Activated CD8-positive, alpha-beta memory T cell treated with anti-CD3 and anti-CD28 coated beads for 48 hours (primary cell): ENCODE measurements at regions not wholly inside any gene's neighbourhood (a gene's known extent, or its start where the extent isn't known, plus 50 kb on each side); places are given as distances from the start of the nearest gene placed in this dataset.

Source experiments
- DNase-seq, 3 experiments: peaks; one replicate each; pipeline ENCODE4 v3.0.0-alpha.2; 2020; ENCODE audit warnings: low read depth in 2 of 3, low spot score in 2 of 3

DNA sequence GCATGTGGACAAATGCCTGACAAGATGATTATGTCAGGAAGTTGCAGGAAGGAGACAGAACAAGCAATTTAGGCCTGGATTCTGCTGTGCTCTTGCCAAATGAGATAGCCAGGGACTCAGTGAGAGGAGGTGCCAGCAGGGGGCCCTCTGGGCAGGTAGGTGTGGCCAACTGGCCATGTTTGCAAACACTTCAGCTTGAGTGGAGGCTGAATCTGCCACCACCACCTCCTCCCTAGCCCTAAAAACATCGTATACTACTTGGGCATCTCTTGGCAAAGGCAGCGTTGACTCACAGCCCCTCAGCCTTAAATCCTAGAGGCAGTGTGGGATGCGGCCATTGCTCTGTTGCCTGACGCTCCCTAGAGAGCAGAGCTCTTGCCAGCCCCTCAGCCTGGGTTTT, 95.1 kb upstream of the PLET1 start:
- DNase-seq: no peak

DNA sequence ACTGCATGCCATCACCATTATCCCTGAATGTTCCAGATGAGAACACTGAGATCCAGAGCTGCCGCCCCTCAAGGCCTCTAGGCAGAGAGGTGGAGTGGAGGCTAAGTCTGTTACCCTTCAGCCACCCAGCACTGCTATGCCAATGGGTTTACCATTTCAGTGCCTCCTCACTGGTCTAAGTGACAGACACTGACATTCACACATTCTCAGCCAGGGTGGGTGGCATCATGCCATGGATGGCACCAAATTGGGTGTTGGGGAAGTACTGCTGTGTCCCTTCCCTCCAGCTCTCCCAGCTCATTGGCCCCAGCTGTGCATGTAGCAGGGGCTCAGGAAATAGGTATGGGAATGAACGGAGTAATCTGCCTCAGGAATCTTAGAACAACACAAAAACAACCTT, 96.8 kb upstream of the PLET1 start:
- no peak for DNase-seq

DNA sequence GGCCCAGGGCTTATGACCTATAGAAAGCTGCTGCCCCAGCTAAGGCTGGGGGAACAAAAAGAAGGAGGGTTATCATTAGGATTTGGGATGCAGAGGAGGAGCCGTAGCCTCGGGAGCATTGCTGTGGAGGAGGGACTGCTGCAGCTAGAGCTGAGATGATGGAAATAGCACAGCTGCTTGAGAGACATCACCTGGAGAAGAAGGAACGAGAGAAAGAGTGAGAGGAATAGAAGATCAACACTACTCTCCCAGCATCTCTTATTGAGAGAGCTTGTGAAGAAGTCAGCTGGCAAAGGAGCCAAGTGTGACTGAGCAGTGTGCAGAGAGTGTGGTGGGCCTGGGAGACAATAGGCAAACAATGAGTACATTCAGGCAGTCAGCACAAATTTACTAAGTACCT, 100.7 kb upstream of the PLET1 start:
- no peak for DNase-seq

DNA sequence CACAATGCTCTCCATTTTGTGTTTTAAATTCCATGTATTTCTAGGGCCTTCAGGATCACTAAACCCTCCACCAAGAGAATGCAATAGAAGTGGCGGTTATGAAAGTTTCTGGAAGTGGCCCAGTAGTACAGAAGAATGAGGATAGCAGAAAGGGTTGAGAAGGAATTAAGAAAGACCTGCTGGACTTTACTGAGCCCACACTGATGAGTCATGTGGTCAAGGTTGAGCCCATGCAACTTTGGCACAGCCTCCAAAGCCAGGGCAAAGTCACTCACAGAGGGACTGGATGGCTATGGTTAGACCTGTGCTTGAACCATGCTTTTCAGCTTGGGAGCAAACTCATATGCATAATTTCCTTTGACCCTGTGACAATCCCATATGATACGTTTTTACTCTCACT, 102.9 kb upstream of the PLET1 start:
- DNase-seq: no peak

DNA sequence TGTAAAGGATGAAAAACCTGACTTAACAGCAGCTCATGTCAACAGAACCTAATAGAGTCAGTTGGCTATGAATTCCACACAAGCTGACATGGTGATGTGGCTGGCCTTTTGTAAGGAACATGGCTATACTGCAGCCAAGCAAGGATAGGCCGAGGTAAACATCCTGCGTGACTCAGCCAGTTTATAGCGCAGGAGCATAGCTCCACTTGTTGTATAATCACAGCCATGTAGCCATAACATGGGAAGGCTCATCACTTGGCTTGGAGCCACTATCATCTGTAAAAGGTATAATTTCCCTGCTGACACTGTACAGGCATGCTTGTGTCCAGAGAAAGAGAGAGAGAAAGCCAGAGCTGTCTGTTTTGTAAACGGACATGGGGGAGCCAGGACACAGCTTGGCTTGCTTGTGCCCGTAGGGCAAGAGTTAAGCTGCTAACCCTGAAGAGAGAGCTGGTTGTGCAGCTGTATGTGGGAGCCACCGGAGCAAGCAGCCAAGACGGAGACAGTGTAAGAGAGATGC, 104.4 kb upstream of the PLET1 start:
- DNase-seq: no peak

DNA sequence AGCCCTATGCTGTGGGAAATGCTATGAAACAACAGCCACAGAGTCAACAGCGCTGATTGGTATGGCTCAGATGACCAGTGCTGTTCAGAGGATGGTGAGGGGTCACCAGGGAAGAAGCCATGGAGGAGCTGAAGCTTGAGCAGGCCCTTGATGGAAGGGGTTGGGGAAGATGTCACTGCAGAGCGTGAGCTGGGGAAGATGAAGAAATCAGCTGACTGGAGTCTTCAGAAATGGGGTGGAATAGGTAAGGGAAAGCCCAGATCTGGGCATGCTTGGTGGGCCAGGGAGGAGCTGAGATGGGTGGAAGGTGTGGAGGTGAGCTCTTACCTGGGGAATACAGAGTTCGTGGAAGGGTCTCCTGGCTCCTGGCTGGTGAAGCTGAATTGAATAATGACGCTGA, 105.4 kb upstream of the PLET1 start:
- DNase-seq: no peak

DNA sequence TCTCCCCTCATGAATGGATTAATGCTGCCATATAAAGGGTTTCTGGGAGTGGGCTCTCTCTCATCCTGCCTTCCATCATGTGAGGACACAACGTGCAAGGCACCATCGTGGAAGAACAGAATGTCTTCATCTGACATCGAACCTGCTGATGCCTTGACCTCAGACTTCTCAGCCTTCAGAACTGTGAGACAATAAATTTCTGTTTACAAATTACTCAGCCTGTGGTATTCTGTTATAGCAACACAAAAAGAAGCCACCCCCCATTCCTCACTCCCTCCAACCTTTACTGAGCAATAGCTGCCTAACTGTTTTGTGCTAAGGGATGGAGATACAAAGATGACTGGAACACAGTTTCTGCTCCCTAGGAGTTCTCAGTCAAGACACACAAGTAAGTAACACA, 106.1 kb upstream of the PLET1 start:
- DNase-seq: no peak

DNA sequence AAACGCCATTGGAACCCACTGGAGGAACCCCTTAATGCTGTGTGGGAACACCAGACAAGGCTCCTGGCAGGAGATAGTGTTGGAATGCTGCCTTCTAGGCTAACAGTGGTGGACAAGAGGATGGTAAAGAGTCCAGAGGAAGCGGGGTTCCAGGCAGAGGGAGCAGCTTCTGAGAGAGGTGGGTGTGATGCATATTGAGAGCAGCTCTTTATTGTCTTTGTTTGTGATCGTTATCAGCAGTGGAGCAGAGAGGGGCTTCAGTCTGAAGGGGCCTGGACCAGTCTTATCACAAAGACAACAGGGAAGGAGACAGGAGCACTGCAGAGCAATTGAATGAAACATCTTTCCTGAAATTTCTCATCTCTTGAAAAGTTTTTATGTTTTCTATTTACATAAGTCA, 106.8 kb upstream of the PLET1 start:
- no peak for DNase-seq

DNA sequence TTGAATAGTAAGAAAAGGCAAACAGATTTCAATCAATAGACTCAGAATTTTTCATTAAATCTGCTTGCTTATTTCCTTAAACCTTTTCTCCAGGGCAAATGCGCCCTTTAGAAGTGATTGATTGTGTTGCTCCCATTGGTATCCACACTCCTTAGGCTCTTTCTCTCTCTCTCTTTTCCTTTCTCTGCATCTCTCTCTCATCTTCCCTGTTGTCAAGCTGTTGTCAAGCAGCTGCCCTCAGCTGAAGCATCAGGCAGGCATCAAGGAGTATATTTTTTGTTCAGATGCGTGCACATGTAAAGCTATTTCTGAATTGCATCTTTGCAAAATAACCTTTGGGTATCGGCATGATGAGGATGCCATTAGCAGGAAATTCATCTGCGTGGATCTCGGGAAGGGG, 107.2 kb upstream of the PLET1 start:
- DNase-seq: no peak

DNA sequence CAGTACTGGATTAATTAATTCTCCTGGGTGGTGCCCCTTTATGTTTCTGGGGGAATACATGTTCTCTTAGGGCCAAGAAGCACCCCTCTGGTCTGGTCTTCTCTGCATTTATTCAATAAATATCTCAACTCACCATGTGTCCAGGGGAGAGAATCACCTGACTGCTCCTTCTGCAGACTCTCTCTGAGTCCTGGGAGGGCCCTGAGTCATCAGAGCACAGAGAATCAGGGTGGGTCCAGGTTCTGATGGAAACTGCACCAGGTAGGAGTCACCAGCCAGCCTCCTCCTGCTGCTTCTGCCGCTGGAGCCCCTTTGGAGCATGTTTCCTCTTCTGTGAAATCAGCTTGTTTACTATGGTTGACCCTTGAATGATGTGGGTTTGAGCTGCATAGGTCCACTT, 107.7 kb upstream of the PLET1 start:
- DNase-seq: no peak

DNA sequence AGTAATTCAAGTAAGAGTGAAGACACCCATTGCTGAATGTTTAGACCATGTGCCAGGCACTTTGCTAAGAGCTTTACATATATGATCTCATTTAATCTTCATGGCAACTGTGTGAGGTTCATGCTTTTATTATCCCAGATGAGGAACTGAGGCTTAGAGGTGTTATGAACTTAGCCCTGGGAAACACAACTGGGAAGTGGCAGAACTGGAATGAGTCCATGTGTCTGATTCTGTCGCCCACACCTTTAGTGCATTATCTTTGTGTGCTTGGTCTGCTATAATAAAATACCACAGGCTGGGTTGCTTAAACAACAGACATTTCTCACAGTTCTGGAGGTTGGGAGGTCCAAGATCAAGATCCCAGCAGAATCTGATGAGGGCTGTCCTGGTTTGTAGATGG, 108.7 kb upstream of the PLET1 start:
- no peak for DNase-seq

DNA sequence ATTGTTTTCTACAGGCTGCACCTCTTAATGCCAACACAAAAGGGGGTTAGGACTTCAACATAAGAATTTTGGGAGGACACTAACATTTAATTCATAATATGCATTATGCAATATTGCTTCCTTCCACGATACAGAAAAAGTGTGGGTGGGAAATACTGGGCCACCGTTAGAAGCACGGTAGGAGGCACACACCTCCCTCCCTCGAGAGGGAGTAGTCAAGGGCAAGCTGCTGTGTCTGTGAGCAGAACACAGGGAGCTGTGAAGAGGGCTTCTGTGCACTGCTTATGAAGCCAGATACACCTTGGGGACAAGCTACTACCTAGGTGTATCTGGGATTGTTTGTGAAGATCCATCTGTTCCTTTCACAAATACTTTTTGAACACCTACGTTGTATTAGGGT, 109.3 kb upstream of the PLET1 start:
- DNase-seq: no peak

DNA sequence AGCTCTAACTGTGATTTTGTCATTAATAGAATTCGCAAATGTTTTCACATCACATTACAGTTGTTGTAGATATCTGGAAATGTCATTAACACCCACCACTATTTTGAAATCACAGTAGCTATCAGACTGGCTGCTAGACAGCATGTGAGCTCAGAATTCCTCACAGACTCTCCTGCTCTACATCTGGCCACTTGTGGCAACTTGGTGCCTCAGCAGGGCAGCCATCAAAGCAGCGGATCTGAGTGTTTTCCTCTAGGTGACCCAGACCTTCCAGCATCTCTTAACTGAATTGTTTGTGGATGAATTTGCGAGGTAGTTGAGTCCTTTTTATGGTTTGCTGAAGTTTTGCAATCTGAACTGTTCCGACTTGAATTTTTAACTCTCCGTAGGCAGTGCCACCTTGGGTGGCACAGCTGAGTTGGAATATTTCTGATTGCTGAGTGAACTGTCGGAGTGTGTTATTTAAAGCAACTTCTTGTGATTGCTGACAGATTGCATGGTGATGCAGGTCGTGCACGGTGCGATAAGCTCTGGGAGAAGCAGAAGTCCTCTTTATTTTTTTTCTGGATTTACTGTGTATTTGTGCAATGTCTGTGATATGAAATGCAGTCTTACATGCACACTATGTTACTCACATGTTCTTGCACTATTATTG, 114.0 kb upstream of the PLET1 start:
- no peak for DNase-seq

DNA sequence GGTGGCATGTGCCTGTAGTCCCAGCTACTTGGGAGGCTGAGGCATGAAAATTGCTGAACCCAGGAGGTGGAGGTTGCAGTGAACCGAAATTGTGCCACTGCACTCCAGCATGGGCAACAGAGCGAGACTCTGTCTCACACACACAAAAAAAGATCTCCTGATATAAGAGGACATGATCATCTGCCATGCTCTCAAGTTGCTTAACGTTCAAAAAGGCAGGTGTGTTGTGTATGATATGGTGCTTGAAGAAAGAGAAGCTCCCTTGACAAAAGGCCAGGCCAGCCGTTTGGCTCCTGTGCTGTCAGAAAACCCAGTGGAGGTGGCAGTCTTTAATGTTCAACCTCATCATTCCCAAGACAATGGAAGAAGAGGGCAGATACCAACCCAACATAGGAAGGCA, 117.3 kb upstream of the PLET1 start:
- no peak for DNase-seq

DNA sequence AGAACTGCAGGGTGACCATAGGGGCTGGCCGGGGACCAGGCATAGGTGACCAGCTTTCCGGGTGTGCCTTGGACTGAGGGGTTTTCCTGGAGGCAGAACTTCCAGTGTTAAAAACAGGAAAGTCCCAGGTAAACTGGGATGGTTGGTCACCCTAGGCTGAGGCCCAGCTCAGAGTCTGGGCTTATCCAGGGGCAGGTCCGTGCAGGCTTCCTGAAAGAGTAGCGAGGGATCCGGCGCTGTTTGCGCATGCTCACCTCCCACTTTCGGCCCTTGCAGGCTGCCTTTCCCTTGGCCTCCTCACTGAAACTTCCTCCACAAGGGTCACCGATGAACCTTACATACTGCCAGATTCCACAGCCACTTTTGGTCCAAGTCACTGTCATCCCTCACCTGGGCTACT, 119.8 kb upstream of the PLET1 start:
- no peak for DNase-seq

DNA sequence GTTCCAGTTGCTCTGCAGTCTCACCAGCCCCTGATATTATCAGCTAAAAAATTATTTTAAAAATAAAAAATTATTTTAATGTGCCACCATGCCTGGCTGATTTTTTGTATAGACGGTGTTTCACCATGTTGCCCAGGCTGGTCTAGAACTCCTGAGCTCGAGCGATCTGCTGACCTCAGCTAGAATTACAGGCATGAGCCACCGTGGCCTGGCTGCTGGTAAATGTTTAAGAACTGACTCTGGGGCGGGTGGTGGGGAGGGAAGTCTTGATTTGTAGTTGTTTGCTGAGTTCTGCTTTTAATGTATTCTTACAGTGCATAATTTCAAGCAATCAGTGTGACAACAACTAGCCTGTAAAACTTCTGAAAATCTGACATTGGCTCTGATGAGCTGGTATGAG, 120.9 kb upstream of the PLET1 start:
- DNase-seq: no peak

DNA sequence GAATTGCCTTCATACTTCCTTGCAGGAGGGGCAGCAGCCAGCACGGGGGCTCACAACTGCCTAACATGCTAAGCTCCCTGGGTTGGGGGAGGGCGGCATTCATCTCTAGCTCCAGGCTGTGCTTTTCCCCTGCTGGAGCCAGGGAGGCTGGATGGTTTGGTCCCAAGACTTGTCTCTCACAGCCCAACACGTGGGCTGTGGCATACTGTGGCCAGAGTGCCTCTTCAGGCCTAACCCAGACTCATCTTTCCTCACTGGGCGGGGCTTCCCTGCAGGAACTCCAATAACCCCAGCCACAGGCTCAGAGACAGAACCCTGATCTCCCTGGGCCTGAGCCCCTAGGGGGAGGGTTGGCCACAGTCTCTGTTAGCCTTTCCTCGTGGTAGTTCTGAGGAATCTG, 121.9 kb upstream of the PLET1 start:
- DNase-seq: no peak

DNA sequence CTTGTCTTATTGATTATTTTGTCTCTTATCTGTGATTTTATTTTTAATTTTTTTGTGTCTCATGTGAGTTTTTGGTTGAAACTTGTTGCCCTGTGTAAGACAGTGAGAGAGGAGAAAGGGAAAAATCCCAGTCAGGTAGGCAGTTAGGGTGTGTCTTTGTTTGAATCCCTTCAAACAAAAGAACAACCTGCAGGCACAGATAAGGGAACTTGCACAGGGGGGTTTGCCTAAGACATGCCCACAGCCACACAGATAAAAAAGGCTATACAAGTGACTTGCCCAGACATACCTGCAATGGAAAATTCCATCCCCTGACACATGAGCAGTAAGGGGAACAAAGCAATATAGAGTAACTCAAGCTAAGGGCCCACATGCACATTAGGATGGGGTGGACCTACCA, 127.8 kb upstream of the PLET1 start:
- no peak for DNase-seq

DNA sequence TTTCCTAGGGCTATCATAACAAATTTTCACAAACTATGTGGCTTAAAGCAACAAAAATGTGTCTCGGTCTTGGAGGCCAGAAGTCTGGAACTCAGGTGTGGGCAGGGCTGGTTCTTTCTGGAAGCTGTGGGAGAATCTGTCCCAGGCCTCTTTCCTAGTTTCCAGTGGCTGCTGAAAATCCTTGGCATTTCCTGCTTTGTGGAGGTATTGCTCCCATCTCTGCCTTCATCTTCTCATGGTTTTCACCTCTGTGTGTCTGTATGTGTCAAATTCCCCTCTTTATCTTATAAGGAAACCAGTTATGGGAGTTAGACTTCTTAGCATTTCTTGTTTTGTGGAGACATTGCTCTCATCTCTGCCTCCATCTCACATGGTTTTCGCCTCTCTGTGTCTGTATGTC, 130.4 kb upstream of the PLET1 start:
- DNase-seq: no peak

DNA sequence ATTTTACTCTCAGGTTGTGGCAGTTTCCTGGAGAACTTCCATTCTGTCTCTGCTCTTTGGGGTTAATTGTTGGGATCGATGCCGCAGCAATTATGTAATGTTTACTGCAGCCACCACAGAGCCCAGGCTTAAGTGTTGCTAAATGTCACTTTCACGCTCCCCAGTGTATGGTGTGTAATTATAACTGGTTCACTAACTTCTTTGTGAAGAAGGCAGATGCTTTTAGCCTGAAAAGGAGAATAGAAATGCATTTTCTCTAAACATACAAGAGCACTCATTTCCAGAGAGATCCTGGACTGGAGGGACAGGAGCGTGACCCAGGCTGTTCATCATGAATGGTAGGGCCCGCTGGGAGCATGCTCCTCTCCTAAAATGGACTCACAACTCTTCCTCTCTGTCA, 132.2 kb upstream of the PLET1 start:
- no peak for DNase-seq

DNA sequence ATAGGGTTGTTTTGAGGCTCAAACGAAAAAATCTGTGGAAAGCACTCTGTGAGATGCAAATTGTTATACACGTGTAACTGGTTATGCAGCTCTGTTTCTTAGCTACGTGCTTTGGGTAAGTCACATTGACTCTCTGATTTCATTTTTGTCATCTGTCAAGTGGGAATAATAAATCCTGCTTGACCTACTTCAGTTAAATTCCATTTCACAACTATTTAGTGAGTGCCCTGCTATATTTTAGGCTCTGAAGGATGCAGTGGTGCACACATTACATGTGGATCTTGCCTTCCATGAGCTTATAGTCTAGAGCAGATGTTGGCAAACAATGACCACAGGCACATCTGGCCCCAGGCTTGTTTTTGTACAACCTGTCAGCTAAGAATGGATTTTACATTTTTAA, 133.6 kb upstream of the PLET1 start:
- DNase-seq: no peak

DNA sequence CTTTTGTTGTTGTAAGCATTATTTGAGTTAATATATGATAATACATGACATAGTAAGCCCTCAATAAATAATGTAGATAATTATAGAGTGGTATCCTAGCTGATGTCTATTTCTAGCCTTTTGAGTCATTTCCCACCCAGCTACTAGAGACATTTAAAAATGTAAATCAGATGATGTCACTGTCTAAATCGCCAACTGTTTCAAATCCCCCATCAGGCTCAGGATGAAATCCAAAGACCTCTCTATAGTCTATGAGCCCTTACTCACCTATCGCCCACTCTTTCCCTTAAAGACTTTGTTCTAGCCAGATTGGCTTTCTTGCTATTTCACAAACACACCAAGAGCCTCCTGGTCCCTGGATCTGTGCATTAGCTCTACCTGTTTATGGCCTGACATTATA, 135.4 kb upstream of the PLET1 start:
- DNase-seq: no peak

DNA sequence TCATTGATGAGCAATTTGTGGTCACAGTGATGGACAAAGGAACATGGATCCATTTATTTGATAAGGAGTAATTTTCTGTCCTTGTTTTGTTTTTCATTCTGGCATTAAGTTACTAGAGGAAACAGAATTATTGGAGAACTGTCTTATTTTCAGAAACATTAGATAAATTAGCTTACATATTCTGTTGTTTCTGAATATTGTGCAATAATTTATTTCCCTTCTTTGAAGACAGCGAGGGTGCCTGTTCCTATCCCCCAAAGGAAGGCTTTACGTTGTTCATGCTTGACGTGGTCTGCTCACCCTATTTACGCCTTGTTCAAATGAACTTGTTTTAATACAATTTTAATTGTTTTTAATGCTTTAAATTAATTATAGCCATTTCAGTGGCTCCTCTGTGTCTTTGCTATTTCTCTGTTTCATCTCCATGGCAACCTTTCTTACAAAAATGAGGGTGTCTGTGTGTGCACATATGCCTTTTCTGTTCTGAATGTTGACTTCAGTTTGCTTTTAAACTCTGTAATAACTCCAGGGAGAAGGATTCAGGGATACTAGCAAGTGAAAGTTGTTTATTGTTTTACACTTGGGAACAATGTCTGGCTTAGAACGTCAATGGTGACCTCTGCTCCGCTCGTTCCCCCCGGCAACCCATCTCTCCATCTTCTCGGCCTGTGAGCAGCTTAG, 138.3 kb upstream of the PLET1 start:
- no peak for DNase-seq
